Osteocyte (in vitro differentiated cells): ENCODE measurements at regions not wholly inside any gene's neighbourhood (a gene's known extent, or its start where the extent isn't known, plus 50 kb on each side); places are given as distances from the start of the nearest gene placed in this dataset.
A peak's percentile ranks its signal among the peaks of the same experiment; 100 is the strongest.

Experiments
- DNase-seq: peaks from one replicate; pipeline ENCODE4 v3.0.0; 2021; ENCODE audit warnings: mixed read lengths; ENCODE audit not compliant: unreplicated experiment; ENCODE audit errors: extremely low spot score
- H3K27ac Mint-ChIP-seq: one replicate; pipeline ENCODE4 v1.8.0; 2021; ENCODE audit warnings: mild to moderate bottlenecking, mixed read lengths; ENCODE audit not compliant: unreplicated experiment
- H3K27me3 Mint-ChIP-seq: one replicate; pipeline ENCODE4 v1.8.0; 2021; ENCODE audit warnings: mixed read lengths; ENCODE audit not compliant: unreplicated experiment
- H3K36me3 Mint-ChIP-seq: one replicate; pipeline ENCODE4 v1.8.0; 2021; ENCODE audit warnings: mixed read lengths; ENCODE audit not compliant: unreplicated experiment
- H3K4me1 Mint-ChIP-seq: one replicate; pipeline ENCODE4 v1.8.0; 2021; ENCODE audit warnings: mixed read lengths; ENCODE audit not compliant: unreplicated experiment
- H3K4me3 Mint-ChIP-seq: one replicate; pipeline ENCODE4 v1.8.0; 2021; ENCODE audit warnings: mild to moderate bottlenecking, moderate library complexity, mixed read lengths; ENCODE audit not compliant: unreplicated experiment
- H3K9me3 Mint-ChIP-seq: one replicate; pipeline ENCODE4 v1.8.0; 2021; ENCODE audit warnings: mixed read lengths; ENCODE audit not compliant: unreplicated experiment
- CTCF ChIP-seq: fragments of 200-600 bp; sonication (generic); IDR thresholded peaks from 2 replicates; pipeline ENCODE4 v1.5.0; 2021; ENCODE audit warnings: antibody characterized with exemption, mild to moderate bottlenecking, moderate library complexity

- no peak overlapping the region for H3K27ac Mint-ChIP-seq
- no peak for TF ChIP-seq CTCF
- no peaks in the 10 kb centered on the region for H3K27me3 Mint-ChIP-seq
- no peak overlapping the region for H3K4me3 Mint-ChIP-seq
- DNase-seq = no peak
- H3K36me3 Mint-ChIP-seq = no peaks in the 10 kb centered on the region
- peaks cover 2% of the 10 kb centered on the region for H3K4me1 Mint-ChIP-seq
- H3K9me3 Mint-ChIP-seq = no peaks in the 10 kb centered on the region
These were observed 181.3 kb downstream of the NFKBIZ start for GRCh38 chr3:102030661-102031060.

- H3K27ac Mint-ChIP-seq = no peak overlapping the region
- H3K9me3 Mint-ChIP-seq = no peaks in the 10 kb centered on the region
- peaks cover 5% of the 10 kb centered on the region for H3K4me1 Mint-ChIP-seq
- H3K36me3 Mint-ChIP-seq = no peaks in the 10 kb centered on the region
- no peak for DNase-seq
- H3K4me3 Mint-ChIP-seq = no peak overlapping the region
- TF ChIP-seq CTCF = no peak
- no peaks in the 10 kb centered on the region for H3K27me3 Mint-ChIP-seq
These were observed 182.5 kb downstream of the NFKBIZ start for GRCh38 chr3:102031834-102032233.

GRCh38 chr3:102032491-102033383 lies 183.4 kb downstream of the NFKBIZ start:
- DNase-seq = no peak
- Mint-ChIP-seq H3K4me1 (peaks cover 13% of the 10 kb centered on the region), H3K4me3 (no peak overlapping the region), H3K27me3 (no peaks in the 10 kb centered on the region), H3K9me3 (no peaks in the 10 kb centered on the region), H3K27ac (no peak overlapping the region), H3K36me3 (no peaks in the 10 kb centered on the region)
- no peak for TF ChIP-seq CTCF

GRCh38 chr3:102034639-102035451 lies 185.5 kb downstream of the NFKBIZ start:
- no peak overlapping the region for H3K4me3 Mint-ChIP-seq
- DNase-seq = no peak
- no peaks in the 10 kb centered on the region for H3K36me3 Mint-ChIP-seq
- H3K27me3 Mint-ChIP-seq = no peaks in the 10 kb centered on the region
- no peak for TF ChIP-seq CTCF
- peaks cover 13% of the 10 kb centered on the region for H3K9me3 Mint-ChIP-seq
- peaks cover 14% of the 10 kb centered on the region for H3K4me1 Mint-ChIP-seq
- peak overlapping the region; percentile 31 for H3K27ac Mint-ChIP-seq

GRCh38 chr3:102036017-102036416 lies 186.7 kb downstream of the NFKBIZ start:
- Mint-ChIP-seq H3K36me3 (no peaks in the 10 kb centered on the region), H3K27me3 (no peaks in the 10 kb centered on the region), H3K27ac (no peak overlapping the region), H3K4me1 (peaks cover 14% of the 10 kb centered on the region), H3K9me3 (peaks cover 17% of the 10 kb centered on the region), H3K4me3 (no peak overlapping the region)
- TF ChIP-seq CTCF = no peak
- DNase-seq = no peak
